Endothelial cell (in vitro differentiated cells): ENCODE measurements at regions not wholly inside any gene's neighbourhood (a gene's known extent, or its start where the extent isn't known, plus 50 kb on each side); places are given as distances from the start of the nearest gene placed in this dataset.

ENCODE experiments used
- DNase-seq: peaks from one replicate; pipeline ENCODE4 v3.0.0; 2021; ENCODE audit warnings: low spot score
- H3K27ac Mint-ChIP-seq: one replicate; pipeline ENCODE4 v1.8.0; 2021; ENCODE audit warnings: mixed read lengths, inconsistent platforms; ENCODE audit not compliant: unreplicated experiment
- H3K27me3 Mint-ChIP-seq: one replicate; pipeline ENCODE4 v1.8.0; 2021; ENCODE audit warnings: mild to moderate bottlenecking, moderate library complexity, mixed read lengths, inconsistent platforms; ENCODE audit not compliant: unreplicated experiment
- H3K36me3 Mint-ChIP-seq: one replicate; pipeline ENCODE4 v1.8.0; 2021; ENCODE audit warnings: mild to moderate bottlenecking, low read depth, mixed read lengths, inconsistent platforms; ENCODE audit not compliant: unreplicated experiment
- H3K4me1 Mint-ChIP-seq: one replicate; pipeline ENCODE4 v1.8.0; 2021; ENCODE audit warnings: mild to moderate bottlenecking, mixed read lengths, inconsistent platforms; ENCODE audit not compliant: unreplicated experiment
- H3K4me3 Mint-ChIP-seq: one replicate; pipeline ENCODE4 v1.8.0; 2021; ENCODE audit warnings: mild to moderate bottlenecking, mixed read lengths, inconsistent platforms; ENCODE audit not compliant: unreplicated experiment
- H3K9me3 Mint-ChIP-seq: one replicate; pipeline ENCODE4 v1.8.0; 2021; ENCODE audit warnings: mixed read lengths, inconsistent platforms; ENCODE audit not compliant: unreplicated experiment
- CTCF ChIP-seq: fragments of 200-600 bp; sonication (generic); IDR thresholded peaks from one replicate; pipeline ENCODE4 v1.5.0; 2021; ENCODE audit warnings: antibody characterized with exemption; ENCODE audit not compliant: unreplicated experiment

GRCh38 chr9:27950382-27950781, 377.1 kb upstream of the C9orf72 start:
- Mint-ChIP-seq H3K4me1 (peaks cover 2% of the 10 kb centered on the region), H3K4me3 (no peak overlapping the region), H3K36me3 (no peaks in the 10 kb centered on the region), H3K27me3 (no peaks in the 10 kb centered on the region), H3K27ac (no peak overlapping the region), H3K9me3 (no peaks in the 10 kb centered on the region)
- DNase-seq, result no peak
- TF ChIP-seq CTCF, result no peak

- H3K9me3 Mint-ChIP-seq, result no peaks in the 10 kb centered on the region
- H3K27ac Mint-ChIP-seq, result no peak overlapping the region
- no peaks in the 10 kb centered on the region for H3K27me3 Mint-ChIP-seq
- peaks cover 2% of the 10 kb centered on the region for H3K4me1 Mint-ChIP-seq
- H3K4me3 Mint-ChIP-seq, result no peak overlapping the region
- no peak for DNase-seq
- TF ChIP-seq CTCF, result no peak
- no peaks in the 10 kb centered on the region for H3K36me3 Mint-ChIP-seq
Measured at GRCh38 chr9:27954858-27955257, 381.6 kb upstream of the C9orf72 start.

- no peak overlapping the region for H3K27ac Mint-ChIP-seq
- no peaks in the 10 kb centered on the region for H3K36me3 Mint-ChIP-seq
- DNase-seq, result no peak
- H3K9me3 Mint-ChIP-seq, result no peaks in the 10 kb centered on the region
- TF ChIP-seq CTCF, result no peak
- H3K4me3 Mint-ChIP-seq, result no peak overlapping the region
- H3K4me1 Mint-ChIP-seq, result no peaks in the 10 kb centered on the region
- H3K27me3 Mint-ChIP-seq, result no peaks in the 10 kb centered on the region
Measured at GRCh38 chr9:27963836-27964235, 390.6 kb upstream of the C9orf72 start.

- no peaks in the 10 kb centered on the region for H3K27me3 Mint-ChIP-seq
- H3K27ac Mint-ChIP-seq, result no peak overlapping the region
- H3K4me1 Mint-ChIP-seq, result no peaks in the 10 kb centered on the region
- TF ChIP-seq CTCF, result no peak
- no peak overlapping the region for H3K4me3 Mint-ChIP-seq
- DNase-seq, result no peak
- H3K9me3 Mint-ChIP-seq, result no peaks in the 10 kb centered on the region
- H3K36me3 Mint-ChIP-seq, result no peaks in the 10 kb centered on the region
Measured at GRCh38 chr9:27967210-27967609, 393.9 kb upstream of the C9orf72 start.

- DNase-seq, result no peak
- Mint-ChIP-seq H3K27me3 (no peaks in the 10 kb centered on the region), H3K27ac (no peak overlapping the region), H3K9me3 (no peaks in the 10 kb centered on the region), H3K36me3 (no peaks in the 10 kb centered on the region), H3K4me3 (no peak overlapping the region), H3K4me1 (no peaks in the 10 kb centered on the region)
- no peak for TF ChIP-seq CTCF
Measured at GRCh38 chr9:27977931-27978330, 404.6 kb upstream of the C9orf72 start.
